ENCODE measurements at regions not wholly inside any gene's neighbourhood (a gene's known extent, or its start where the extent isn't known, plus 50 kb on each side); places are given as distances from the start of the nearest gene placed in this dataset.

DNA sequence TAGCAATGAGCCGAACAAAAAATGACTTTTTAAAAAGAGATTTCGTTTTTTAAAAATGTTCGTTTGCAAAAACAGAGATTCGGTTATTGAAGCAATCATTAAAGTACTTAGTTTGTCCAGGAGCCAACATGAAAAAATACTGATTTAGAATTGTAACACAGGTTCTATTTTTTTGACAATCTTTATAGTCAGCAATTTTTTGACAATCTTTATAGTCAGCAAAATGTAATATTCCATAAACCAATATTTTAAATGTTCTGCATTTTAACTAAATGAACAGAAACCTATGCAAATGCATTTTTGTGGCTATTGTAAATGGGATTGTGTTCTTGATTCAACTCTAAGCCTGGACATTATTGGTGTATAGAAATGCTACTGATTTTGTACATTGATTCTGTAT lies 161.8 kb downstream of the DSEL start:
- WGBS, 2 donors, result 76 to 91% methylated on average over 4 of the region's 4 CpGs
- Histone ChIP-seq H3K4me1 (peaks cover 0 to under 1% (median 0%) of the 10 kb centered on the region in 9 donors), H3K36me3 (no peaks in the 10 kb centered on the region), H3K9me3 (no peaks in the 10 kb centered on the region), H3K4me3 (no peak overlapping the region), H3K27ac (no peak overlapping the region), H3K27me3 (no peaks in the 10 kb centered on the region)
- ATAC-seq (no peak), DNase-seq (no peak)
- intact Hi-C loops (cut with DNase I), result no loop called here
- TF ChIP-seq, protein P1, sequence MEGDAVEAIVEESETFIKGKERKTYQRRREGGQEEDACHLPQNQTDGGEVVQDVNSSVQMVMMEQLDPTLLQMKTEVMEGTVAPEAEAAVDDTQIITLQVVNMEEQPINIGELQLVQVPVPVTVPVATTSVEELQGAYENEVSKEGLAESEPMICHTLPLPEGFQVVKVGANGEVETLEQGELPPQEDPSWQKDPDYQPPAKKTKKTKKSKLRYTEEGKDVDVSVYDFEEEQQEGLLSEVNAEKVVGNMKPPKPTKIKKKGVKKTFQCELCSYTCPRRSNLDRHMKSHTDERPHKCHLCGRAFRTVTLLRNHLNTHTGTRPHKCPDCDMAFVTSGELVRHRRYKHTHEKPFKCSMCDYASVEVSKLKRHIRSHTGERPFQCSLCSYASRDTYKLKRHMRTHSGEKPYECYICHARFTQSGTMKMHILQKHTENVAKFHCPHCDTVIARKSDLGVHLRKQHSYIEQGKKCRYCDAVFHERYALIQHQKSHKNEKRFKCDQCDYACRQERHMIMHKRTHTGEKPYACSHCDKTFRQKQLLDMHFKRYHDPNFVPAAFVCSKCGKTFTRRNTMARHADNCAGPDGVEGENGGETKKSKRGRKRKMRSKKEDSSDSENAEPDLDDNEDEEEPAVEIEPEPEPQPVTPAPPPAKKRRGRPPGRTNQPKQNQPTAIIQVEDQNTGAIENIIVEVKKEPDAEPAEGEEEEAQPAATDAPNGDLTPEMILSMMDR (IDR thresholded peaks at IDR 0.05), result no peak

DNA sequence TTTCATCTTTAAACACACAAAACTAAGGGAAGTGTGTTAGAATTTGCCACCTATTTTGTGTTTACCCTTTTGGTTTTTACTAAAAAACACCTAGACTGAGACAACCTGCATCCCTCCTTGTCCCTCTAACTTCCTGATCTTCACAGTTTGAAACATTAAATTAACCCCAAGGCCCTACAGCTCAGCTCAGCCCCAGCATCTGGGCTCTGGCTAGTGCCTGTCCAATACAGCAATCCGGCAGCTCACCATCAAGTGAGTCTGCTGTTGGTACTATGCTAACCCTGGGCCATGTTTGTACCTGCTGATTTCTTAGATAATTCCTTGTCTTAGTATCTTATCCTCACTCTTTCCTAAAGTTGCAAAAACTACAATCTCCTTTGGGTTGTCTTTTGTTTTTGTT lies 162.4 kb downstream of the DSEL start:
- no peaks in the 10 kb centered on the region for H3K4me1 ChIP-seq
- H3K27ac ChIP-seq, result no peak overlapping the region
- H3K27me3 ChIP-seq, result no peaks in the 10 kb centered on the region
- no peaks in the 10 kb centered on the region for H3K36me3 ChIP-seq
- WGBS, 2 donors, result 45 to 46% methylated on average over 1 of the region's 1 CpG
- intact Hi-C loops (cut with DNase I), result no loop called here
- no peak for DNase-seq
- H3K4me3 ChIP-seq, result no peak overlapping the region
- H3K9me3 ChIP-seq, result no peaks in the 10 kb centered on the region
- ATAC-seq, result no peak
- TF ChIP-seq, protein P1 (IDR thresholded peaks at IDR 0.05), result no peak

DNA sequence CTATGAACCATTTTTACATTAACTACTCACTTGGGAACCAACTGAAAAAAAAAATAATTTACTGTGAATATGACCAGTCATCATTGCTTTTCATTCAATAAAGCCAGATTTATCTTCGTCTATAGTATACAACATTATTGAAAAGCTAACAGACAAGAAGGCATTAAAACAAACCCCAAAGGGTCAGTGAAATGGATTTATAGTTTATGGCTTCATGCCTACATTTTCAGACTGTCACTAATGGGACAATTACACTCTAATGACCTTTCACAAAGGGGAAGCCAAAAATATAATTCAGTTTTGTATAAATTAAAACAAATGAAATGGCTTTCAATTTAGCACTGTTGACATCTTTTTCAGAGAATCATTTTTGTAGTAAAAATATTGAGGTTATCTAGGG lies 169.1 kb downstream of the DSEL start:
- DNase-seq (no peak), ATAC-seq (no peak)
- H3K4me3 ChIP-seq, result no peak overlapping the region
- peaks cover 0 to 5% (median 0%) of the 10 kb centered on the region in 11 donors for H3K9me3 ChIP-seq
- WGBS, 2 donors, result 60 to 62% methylated on average over 1 of the region's 1 CpG
- no peaks in the 10 kb centered on the region for H3K4me1 ChIP-seq
- intact Hi-C loops (cut with DNase I), result no loop called here
- no peaks in the 10 kb centered on the region for H3K36me3 ChIP-seq
- no peak overlapping the region for H3K27ac ChIP-seq
- no peaks in the 10 kb centered on the region for H3K27me3 ChIP-seq
- TF ChIP-seq, protein P1 (IDR thresholded peaks at IDR 0.05), result no peak

DNA sequence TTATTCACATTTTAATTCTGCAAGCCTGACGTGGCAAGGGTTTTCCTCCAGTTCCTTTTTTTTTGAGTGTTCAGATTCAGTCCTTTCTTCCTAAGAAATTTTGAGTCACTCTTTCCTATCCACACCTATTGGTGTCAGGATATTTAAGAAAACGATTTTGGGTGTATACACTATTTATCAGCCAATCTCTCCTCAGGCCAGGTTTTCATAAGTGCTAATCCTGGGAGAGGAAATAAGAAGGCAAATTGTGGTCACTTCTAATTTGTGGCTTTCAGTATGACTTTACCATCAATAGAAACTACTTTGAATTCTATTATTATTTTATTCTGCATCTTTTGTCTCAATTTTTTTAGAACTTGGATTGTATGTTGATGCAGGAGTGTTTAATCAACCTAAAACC lies 174.4 kb downstream of the DSEL start:
- Histone ChIP-seq H3K4me1 (no peaks in the 10 kb centered on the region), H3K27ac (no peak overlapping the region), H3K4me3 (no peak overlapping the region), H3K36me3 (no peaks in the 10 kb centered on the region), H3K9me3 (peaks cover 0 to 6% (median 0%) of the 10 kb centered on the region in 11 donors), H3K27me3 (no peaks in the 10 kb centered on the region)
- TF ChIP-seq, protein P1 (IDR thresholded peaks at IDR 0.05), result no peak
- no peak for ATAC-seq
- WGBS, 2 donors, result 50 to 55% methylated on average over 2 of the region's 2 CpGs
- no peak for DNase-seq
- intact Hi-C loops (cut with DNase I), result no loop called here

DNA sequence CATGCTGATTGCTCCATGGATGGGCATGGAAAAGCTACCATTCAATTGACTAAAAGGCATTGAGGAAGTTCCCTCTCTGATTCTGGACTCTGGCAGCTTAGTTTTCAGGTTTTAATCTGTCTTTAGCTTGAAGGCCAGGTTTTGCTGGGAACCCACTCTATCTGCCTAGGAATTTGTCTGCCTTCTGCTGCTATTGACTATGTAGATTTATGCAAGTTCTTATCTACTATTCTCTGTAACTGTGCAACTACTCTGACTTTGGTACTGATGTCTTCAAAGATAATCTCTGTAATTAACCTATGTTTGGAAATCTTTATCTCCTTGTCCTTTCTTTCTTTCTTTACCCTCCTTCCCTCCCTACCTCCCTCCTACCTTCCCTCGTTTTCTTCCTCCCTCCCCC lies 178.8 kb downstream of the DSEL start:
- no peaks in the 10 kb centered on the region for H3K36me3 ChIP-seq
- H3K27ac ChIP-seq, result no peak overlapping the region
- ATAC-seq (no peak), DNase-seq (no peak)
- no peak overlapping the region for H3K4me3 ChIP-seq
- H3K27me3 ChIP-seq, result no peaks in the 10 kb centered on the region
- H3K9me3 ChIP-seq, result peaks cover 0 to 12% (median 0%) of the 10 kb centered on the region in 11 donors
- TF ChIP-seq, protein P1 (IDR thresholded peaks at IDR 0.05), result no peak
- H3K4me1 ChIP-seq, result no peaks in the 10 kb centered on the region
- 33 to 45% methylated on average over 1 of the region's 1 CpG for WGBS, 2 donors
- intact Hi-C loops (cut with DNase I), result no loop called here

Data from heart right ventricle (tissue), 16 donors.